ENCODE measurements at regions not wholly inside any gene's neighbourhood (a gene's known extent, or its start where the extent isn't known, plus 50 kb on each side); places are given as distances from the start of the nearest gene placed in this dataset.

- BruUV-seq (replicated peaks) = no TSS peak
- TF ChIP-seq ZNF780A (CRISPR knock-in tag; IDR thresholded peaks at IDR 0.05) (no peak), ZC3H13 (CRISPR knock-in tag; IDR thresholded peaks at IDR 0.05) (no peak), DR1 (CRISPR knock-in tag; IDR thresholded peaks at IDR 0.05) (no peak), GMEB2 (CRISPR knock-in tag; IDR thresholded peaks at IDR 0.05; ENCODE audit: low read depth) (no peak), BATF2 (CRISPR knock-in tag; IDR thresholded peaks at IDR 0.05) (no peak), ZFP1 (CRISPR knock-in tag; IDR thresholded peaks at IDR 0.05) (no peak), ZNF205 (CRISPR knock-in tag; IDR thresholded peaks at IDR 0.05) (no peak)
- POLR2A ChIA-PET = no interaction called here
- no peaks in the 10 kb centered on the region for H4K20me1 ChIP-seq (ENCODE audit: insufficient read depth, low read length)
- no peak overlapping the region for H3K9ac ChIP-seq (ENCODE audit: insufficient read depth, low read depth, low read length)
- no peaks in the 10 kb centered on the region for H3K9me3 ChIP-seq (ENCODE audit: low read length)
- no peak for FAIRE-seq
- no peaks in the 10 kb centered on the region for H3K79me2 ChIP-seq (ENCODE audit: insufficient read depth, low read length)
- H3K4me2 ChIP-seq (ENCODE audit: low read depth, low read length) = no peak overlapping the region
- H3K36me3 ChIP-seq (replicated peaks in 1 of 2; ENCODE audit: control insufficient read depth in 1 of 2, insufficient read depth in 2 of 2, low read length in 2 of 2) = no peaks in the 10 kb centered on the region
- CTCF ChIA-PET (ENCODE audit: low intra/inter-chr PET ratio, low total read pairs) = no interaction called here
- H3K4me3 ChIP-seq (replicated peaks in 1 of 3; ENCODE audit: insufficient read depth in 1 of 3, low read depth in 2 of 3, low read length in 3 of 3) = no peak overlapping the region
- no peak overlapping the region for H2AFZ ChIP-seq (ENCODE audit: low read length)
- DNase-seq (ENCODE audit: low spot score) = no peak
- in situ Hi-C loops (cut with HindIII; ENCODE audit: extremely low pct_ligation_motif_present, low pct_unique_long_range_greater_than_20kb) = no loop called here
- no peak overlapping the region for H3K27ac ChIP-seq (ENCODE audit: extremely low read length, insufficient read depth, low read length)
- 35% methylated on average over 2 of the region's 2 CpGs for WGBS (ENCODE audit: low lambda C conversion rate)
- ATAC-seq = no peak
- intact Hi-C loops (cut with micrococcal nuclease; ENCODE audit: unreplicated experiment) = no loop called here
- H3K27me3 ChIP-seq (ENCODE audit: control insufficient read depth in 1 of 2, insufficient read depth in 2 of 2, low read length in 2 of 2) = no peaks in the 10 kb centered on the region
- H3K4me1 ChIP-seq (ENCODE audit: insufficient read depth, low read length) = 0 out of 2 replicates have a peak, but pooled peaks cover 5% of the 10 kb centered on the region
Observed at GRCh38 chr6:114445846-114446245, 103.0 kb upstream of the HS3ST5 start.

- ChIA-PET POLR2A (no interaction called here), CTCF (ENCODE audit: low intra/inter-chr PET ratio, low total read pairs) (no interaction called here)
- no peak for ATAC-seq
Observed at GRCh38 chr6:114439411-114439810, 96.6 kb upstream of the HS3ST5 start.

More at GRCh38 chr6:114439411-114439810, 96.6 kb upstream of the HS3ST5 start:
- no peaks in the 10 kb centered on the region for H4K20me1 ChIP-seq (ENCODE audit: insufficient read depth, low read length)
- TF ChIP-seq MAFF (IDR thresholded peaks at IDR 0.05; ENCODE audit: low read depth, low read length) (peak; percentile 87), AFF4 (CRISPR knock-in tag; IDR thresholded peaks at IDR 0.05) (no peak), MAFK (conservative IDR thresholded peaks at IDR 0.05 in 1 of 2, IDR thresholded peaks at IDR 0.05 in 1 of 2; ENCODE audit: low read length in 2 of 2) (peak; percentile 80 to 91; a peak in 3 of 4 replicates)
- H3K27me3 ChIP-seq (ENCODE audit: control insufficient read depth in 1 of 2, insufficient read depth in 2 of 2, low read length in 2 of 2) = no peaks in the 10 kb centered on the region; a peak in 1 of 5 replicates
- H2AFZ ChIP-seq (ENCODE audit: low read length) = no peak overlapping the region
- intact Hi-C loops (cut with micrococcal nuclease; ENCODE audit: unreplicated experiment) = no loop called here
- DNase-seq (ENCODE audit: low spot score) = no peak
- H3K36me3 ChIP-seq (replicated peaks in 1 of 2; ENCODE audit: control insufficient read depth in 1 of 2, insufficient read depth in 2 of 2, low read length in 2 of 2) = no peaks in the 10 kb centered on the region
- H3K79me2 ChIP-seq (ENCODE audit: insufficient read depth, low read length) = no peaks in the 10 kb centered on the region
- H3K9ac ChIP-seq (ENCODE audit: insufficient read depth, low read depth, low read length) = no peak overlapping the region
- in situ Hi-C loops (cut with HindIII; ENCODE audit: extremely low pct_ligation_motif_present, low pct_unique_long_range_greater_than_20kb) = no loop called here
- no peaks in the 10 kb centered on the region for H3K9me3 ChIP-seq (ENCODE audit: low read length)
- no TSS peak for BruUV-seq (replicated peaks)
- WGBS (ENCODE audit: low lambda C conversion rate) = 5% methylated on average over 1 of the region's 1 CpG
- H3K4me2 ChIP-seq (ENCODE audit: low read depth, low read length) = no peak overlapping the region
- H3K27ac ChIP-seq (ENCODE audit: extremely low read length, insufficient read depth, low read length) = no peak overlapping the region
- H3K4me1 ChIP-seq (ENCODE audit: insufficient read depth, low read length) = no peaks in the 10 kb centered on the region
- no peak overlapping the region for H3K4me3 ChIP-seq (replicated peaks in 1 of 3; ENCODE audit: insufficient read depth in 1 of 3, low read depth in 2 of 3, low read length in 3 of 3)
- no peak for FAIRE-seq

Data from HepG2 (cell line).